GM12878 (cell line): ENCODE measurements at regions not wholly inside any gene's neighbourhood (a gene's known extent, or its start where the extent isn't known, plus 50 kb on each side); places are given as distances from the start of the nearest gene placed in this dataset.

Experiments
- ATAC-seq: fragments of 200-7000 bp; cut with Tn5 transposase; 3 replicates; pipeline ENCODE4 v1.9.1; 2020; ENCODE audit warnings: mild to moderate bottlenecking, moderate library complexity
- BruUV-seq: library from RNA; stranded (reverse); fragments of 400-500 nt; replicated peaks from 2 replicates; lab custom pipeline; 2021; lab: Mats Ljungman, UMichigan
- CTCF ChIA-PET: fragments of 300-600 bp; sonication (Branson Sonifier 250); formaldehyde crosslinking; extraction: SDS; loops from one replicate; lab custom pipeline; 2021; ENCODE audit warnings: inconsistent platforms; lab: Yijun Ruan, JAX
- POLR2A ChIA-PET: fragments of 350-600 bp; formaldehyde crosslinking; extraction: SDS; loops from one replicate; lab custom pipeline; 2021; ENCODE audit warnings: inconsistent platforms; lab: Charles Lee
- RAD21 ChIA-PET: fragments of 300-600 bp; sonication (Branson Sonifier 250); formaldehyde crosslinking; loops from one replicate; lab custom pipeline; 2023; ENCODE audit warnings: antibody characterized with exemption; ENCODE audit not compliant: unreplicated experiment; lab: Charles Lee
- SMC1A ChIA-PET: fragments of 300-600 bp; sonication (Branson Sonifier 250); formaldehyde crosslinking; loops from one replicate; lab custom pipeline; 2023; ENCODE audit not compliant: unreplicated experiment, uncharacterized antibody; lab: Charles Lee
- DNase-seq: peaks from one replicate; pipeline ENCODE4 v3.0.0-alpha.2; 2011; ENCODE audit warnings: low read depth, low spot score
- FAIRE-seq: peaks from 3 replicates; lab custom pipeline; 2011; peaks lifted over from hg19 to GRCh38; lab: Jason Lieb, UNC
- H2AFZ ChIP-seq: 2 replicates; pipeline ENCODE4 v1.6.0; 2011; ENCODE audit warnings: low read depth, low read length, control low read depth; ENCODE audit not compliant: control insufficient read depth
- H3K27ac ChIP-seq: 2 replicates; pipeline ENCODE4 v1.5.1; 2011; ENCODE audit warnings: control low read depth; ENCODE audit not compliant: control insufficient read depth, insufficient read depth
- H3K27me3 ChIP-seq, 2 experiments: replicated peaks in 1 of 2; 2 replicates each; pipeline versions ENCODE4 v1.6.0 to v1.6.1; 2011; ENCODE audit warnings: low read length in 1 of 2; ENCODE audit not compliant: control insufficient read depth in 2 of 2, insufficient read depth in 2 of 2
- H3K36me3 ChIP-seq, 2 experiments: 2 replicates each; pipeline ENCODE4 v1.5.1; 2011; ENCODE audit warnings: low read length in 1 of 2; ENCODE audit not compliant: control insufficient read depth in 2 of 2, insufficient read depth in 2 of 2
- H3K4me1 ChIP-seq: 2 replicates; pipeline ENCODE4 v1.6.1; 2011; ENCODE audit warnings: mild to moderate bottlenecking, low read length, moderate library complexity, mixed read lengths; ENCODE audit not compliant: control insufficient read depth, insufficient read depth
- H3K4me2 ChIP-seq: 2 replicates; pipeline ENCODE4 v1.6.0; 2011; ENCODE audit warnings: control low read depth; ENCODE audit not compliant: control insufficient read depth, insufficient read depth
- H3K4me3 ChIP-seq: fragments of 200-600 bp; sonication (generic); 2 replicates; pipeline ENCODE4 v1.5.1; 2016
- H3K79me2 ChIP-seq: 2 replicates; pipeline ENCODE4 v1.6.0; 2011; ENCODE audit warnings: low read length; ENCODE audit not compliant: control insufficient read depth, insufficient read depth
- H3K9ac ChIP-seq: 2 replicates; pipeline ENCODE4 v1.8.0; 2011; ENCODE audit warnings: low read length, control low read depth, mixed read lengths; ENCODE audit not compliant: control insufficient read depth, insufficient read depth
- H3K9me3 ChIP-seq: replicated peaks from 3 replicates; pipeline ENCODE4 v1.5.1; 2011; ENCODE audit warnings: mild to moderate bottlenecking, low read length; ENCODE audit not compliant: control insufficient read depth, insufficient read depth
- H4K20me1 ChIP-seq: 2 replicates; pipeline ENCODE4 v1.6.0; 2011; ENCODE audit not compliant: control insufficient read depth, insufficient read depth
- ATF2 ChIP-seq: IDR thresholded peaks from 2 replicates; pipeline ENCODE4 v1.6.1; 2012; ENCODE audit warnings: low read length, inconsistent platforms
- DPF2 ChIP-seq: fragments of 450-650 bp; IDR thresholded peaks from 2 replicates; pipeline ENCODE4 v1.6.1; 2017; ENCODE audit warnings: mild to moderate bottlenecking
- E4F1 ChIP-seq: fragments of 450-650 bp; IDR thresholded peaks from 2 replicates; pipeline ENCODE4 v1.6.1; 2018; ENCODE audit warnings: borderline replicate concordance, mild to moderate bottlenecking; ENCODE audit not compliant: partially characterized antibody
- GATAD2B ChIP-seq: fragments of 450-650 bp; conservative IDR thresholded peaks from 2 replicates; pipeline ENCODE4 v1.6.1; 2017; ENCODE audit warnings: low read depth, mild to moderate bottlenecking, moderate library complexity
- POU2F2 ChIP-seq: IDR thresholded peaks from 3 replicates; pipeline ENCODE4 v1.6.1; 2011; ENCODE audit warnings: low read depth, mild to moderate bottlenecking, low read length, borderline replicate concordance
- WGBS: methylation state at CpG from one replicate; pipeline ENCODE4 v1.1.6; 2016; ENCODE audit warnings: low lambda C conversion rate; ENCODE audit not compliant: insufficient replicate concordance, insufficient coverage; ENCODE audit errors: missing lambda C conversion rate; 5-methylcytosine and 5-hydroxymethylcytosine counted together
- in situ Hi-C: fragments of 300-500 bp; cut with MboI; formaldehyde crosslinking; loops from 9 replicates; pipeline ENCODE4 v1.14.3; 2018; ENCODE audit warnings: mixed read lengths
- intact Hi-C: fragments of 100-400 bp; cut with micrococcal nuclease; formaldehyde crosslinking; loops from one replicate; pipeline ENCODE4 v1.14.2; 2022; ENCODE audit not compliant: unreplicated experiment

GRCh38 chr3:106635826-106636225 is 741.4 kb upstream of the CCDC54 start:
- ChIA-PET SMC1A (no interaction called here), POLR2A (no interaction called here), CTCF (no interaction called here), RAD21 (no interaction called here)
- no peaks in the 10 kb centered on the region for H3K4me1 ChIP-seq
- intact Hi-C loops (loop anchor here (10.0 kb wide), 1 partner anchor 429 kb away; no protein-coding TSS in a partner anchor), in situ Hi-C loops (no loop called here)
- no peaks in the 10 kb centered on the region for H4K20me1 ChIP-seq
- no peak for FAIRE-seq
- no peak overlapping the region for H3K9ac ChIP-seq
- no peak for TF ChIP-seq E4F1
- TF ChIP-seq ATF2: no peak
- TF ChIP-seq GATAD2B: no peak
- H3K9me3 ChIP-seq: no peaks in the 10 kb centered on the region
- ATAC-seq: no peak
- WGBS: 44% methylated on average over 3 of the region's 3 CpGs
- no peak for DNase-seq
- H3K4me2 ChIP-seq: no peak overlapping the region
- no peaks in the 10 kb centered on the region for H3K79me2 ChIP-seq
- H3K36me3 ChIP-seq: no peaks in the 10 kb centered on the region
- no peak overlapping the region for H3K27ac ChIP-seq
- H3K27me3 ChIP-seq: no peaks in the 10 kb centered on the region
- no peak overlapping the region for H3K4me3 ChIP-seq
- no peak overlapping the region for H2AFZ ChIP-seq
- no TSS peak for BruUV-seq

- intact Hi-C loops (no loop called here), in situ Hi-C loops (no loop called here)
- H3K4me1 ChIP-seq: no peaks in the 10 kb centered on the region
- CTCF ChIA-PET: no interaction called here
- no peaks in the 10 kb centered on the region for H4K20me1 ChIP-seq
- SMC1A ChIA-PET: no interaction called here
- POLR2A ChIA-PET: no interaction called here
- TF ChIP-seq DPF2 (no peak), POU2F2 (no peak)
- H3K4me2 ChIP-seq: no peak overlapping the region
- no peak for ATAC-seq
- H3K9ac ChIP-seq: no peak overlapping the region
- H3K27ac ChIP-seq: no peak overlapping the region
- no peak overlapping the region for H3K4me3 ChIP-seq
- RAD21 ChIA-PET: no interaction called here
- WGBS: 100% methylated on average over 1 of the region's 1 CpG
- no peaks in the 10 kb centered on the region for H3K9me3 ChIP-seq
- no peak for DNase-seq
- BruUV-seq: no TSS peak
- H2AFZ ChIP-seq: no peak overlapping the region
- no peaks in the 10 kb centered on the region for H3K27me3 ChIP-seq
- no peaks in the 10 kb centered on the region for H3K36me3 ChIP-seq
- no peak for FAIRE-seq
- no peaks in the 10 kb centered on the region for H3K79me2 ChIP-seq
Measured at GRCh38 chr3:106640353-106640752, 736.9 kb upstream of the CCDC54 start.
